ENCODE measurements at regions not wholly inside any gene's neighbourhood (a gene's known extent, or its start where the extent isn't known, plus 50 kb on each side); places are given as distances from the start of the nearest gene placed in this dataset.

GRCh38 chr1:88052167-88052566 is 631.9 kb upstream of the PKN2 start:
- DNase-seq (ENCODE audit: low read depth in 1 of 2, low spot score in 1 of 2), result no peak
- no peak for TF ChIP-seq POLR2AphosphoS5 (IDR thresholded peaks at IDR 0.05; ENCODE audit: low read depth)
- no peak overlapping the region for H3K4me3 ChIP-seq (replicated peaks; ENCODE audit: insufficient read depth, low read length)
- H3K27me3 ChIP-seq (ENCODE audit: insufficient read depth, poor library complexity, severe bottlenecking), result peaks cover 3% of the 10 kb centered on the region
- H3K27ac ChIP-seq (replicated peaks), result no peak overlapping the region

DNA sequence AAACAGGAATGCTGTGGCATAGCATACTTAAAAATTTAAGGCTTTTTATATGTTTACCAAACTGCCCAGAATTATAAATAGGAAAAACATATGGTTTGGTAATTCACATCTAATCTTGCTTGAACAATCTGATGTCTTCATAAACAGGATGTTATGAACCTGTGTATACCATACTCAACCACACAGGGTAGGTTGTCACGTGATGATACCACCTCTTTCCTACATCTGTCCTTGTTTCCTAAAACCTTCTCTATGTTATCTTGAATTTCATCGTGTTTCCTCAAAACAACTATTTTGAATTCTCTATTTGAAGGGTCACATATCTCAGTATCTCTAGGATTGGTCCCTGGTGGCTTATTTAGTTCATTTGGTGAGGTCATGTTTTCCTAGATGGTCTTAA is 631.0 kb upstream of the PKN2 start:
- DNase-seq (ENCODE audit: low read depth in 1 of 2, low spot score in 1 of 2), result no peak
- TF ChIP-seq, protein P1, sequence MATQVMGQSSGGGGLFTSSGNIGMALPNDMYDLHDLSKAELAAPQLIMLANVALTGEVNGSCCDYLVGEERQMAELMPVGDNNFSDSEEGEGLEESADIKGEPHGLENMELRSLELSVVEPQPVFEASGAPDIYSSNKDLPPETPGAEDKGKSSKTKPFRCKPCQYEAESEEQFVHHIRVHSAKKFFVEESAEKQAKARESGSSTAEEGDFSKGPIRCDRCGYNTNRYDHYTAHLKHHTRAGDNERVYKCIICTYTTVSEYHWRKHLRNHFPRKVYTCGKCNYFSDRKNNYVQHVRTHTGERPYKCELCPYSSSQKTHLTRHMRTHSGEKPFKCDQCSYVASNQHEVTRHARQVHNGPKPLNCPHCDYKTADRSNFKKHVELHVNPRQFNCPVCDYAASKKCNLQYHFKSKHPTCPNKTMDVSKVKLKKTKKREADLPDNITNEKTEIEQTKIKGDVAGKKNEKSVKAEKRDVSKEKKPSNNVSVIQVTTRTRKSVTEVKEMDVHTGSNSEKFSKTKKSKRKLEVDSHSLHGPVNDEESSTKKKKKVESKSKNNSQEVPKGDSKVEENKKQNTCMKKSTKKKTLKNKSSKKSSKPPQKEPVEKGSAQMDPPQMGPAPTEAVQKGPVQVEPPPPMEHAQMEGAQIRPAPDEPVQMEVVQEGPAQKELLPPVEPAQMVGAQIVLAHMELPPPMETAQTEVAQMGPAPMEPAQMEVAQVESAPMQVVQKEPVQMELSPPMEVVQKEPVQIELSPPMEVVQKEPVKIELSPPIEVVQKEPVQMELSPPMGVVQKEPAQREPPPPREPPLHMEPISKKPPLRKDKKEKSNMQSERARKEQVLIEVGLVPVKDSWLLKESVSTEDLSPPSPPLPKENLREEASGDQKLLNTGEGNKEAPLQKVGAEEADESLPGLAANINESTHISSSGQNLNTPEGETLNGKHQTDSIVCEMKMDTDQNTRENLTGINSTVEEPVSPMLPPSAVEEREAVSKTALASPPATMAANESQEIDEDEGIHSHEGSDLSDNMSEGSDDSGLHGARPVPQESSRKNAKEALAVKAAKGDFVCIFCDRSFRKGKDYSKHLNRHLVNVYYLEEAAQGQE (IDR thresholded peaks at IDR 0.05; ENCODE audit: insufficient replicate concordance, low read depth), result no peak
- no peak for TF ChIP-seq POLR2AphosphoS5 (IDR thresholded peaks at IDR 0.05; ENCODE audit: low read depth)
- TF ChIP-seq SPI1 (IDR thresholded peaks at IDR 0.05; ENCODE audit: borderline replicate concordance, low read depth), result no peak
- TF ChIP-seq GABPA (IDR thresholded peaks at IDR 0.05; ENCODE audit: low read depth), result no peak
- no peak for TF ChIP-seq CTCF (IDR thresholded peaks at IDR 0.05; ENCODE audit: insufficient read depth, low read length)
- H3K27ac ChIP-seq (replicated peaks), result no peak overlapping the region
- H3K27me3 ChIP-seq (ENCODE audit: insufficient read depth, poor library complexity, severe bottlenecking), result peaks cover 6% of the 10 kb centered on the region
- no peak overlapping the region for H3K4me3 ChIP-seq (replicated peaks; ENCODE audit: insufficient read depth, low read length)

DNA sequence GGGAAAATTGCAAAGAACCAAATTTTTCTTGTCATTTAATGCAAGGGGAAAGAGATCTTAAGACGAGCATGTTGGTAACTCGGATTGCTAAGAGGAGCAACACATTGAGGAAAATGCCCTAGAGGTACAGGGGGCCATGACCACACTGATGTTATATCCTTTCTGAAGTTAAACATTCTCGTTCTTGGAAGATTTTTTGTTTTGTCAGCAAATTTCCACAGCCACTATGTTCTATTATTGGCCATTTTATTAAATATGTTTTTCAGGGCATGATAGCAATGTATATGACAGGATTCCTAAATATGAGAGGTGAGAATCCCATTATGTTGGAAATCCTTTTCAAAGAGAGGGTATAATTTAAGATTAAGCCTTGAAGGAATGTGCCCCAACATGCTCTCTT is 627.2 kb upstream of the PKN2 start:
- no peak for TF ChIP-seq POLR2AphosphoS5 (IDR thresholded peaks at IDR 0.05; ENCODE audit: low read depth)

DNA sequence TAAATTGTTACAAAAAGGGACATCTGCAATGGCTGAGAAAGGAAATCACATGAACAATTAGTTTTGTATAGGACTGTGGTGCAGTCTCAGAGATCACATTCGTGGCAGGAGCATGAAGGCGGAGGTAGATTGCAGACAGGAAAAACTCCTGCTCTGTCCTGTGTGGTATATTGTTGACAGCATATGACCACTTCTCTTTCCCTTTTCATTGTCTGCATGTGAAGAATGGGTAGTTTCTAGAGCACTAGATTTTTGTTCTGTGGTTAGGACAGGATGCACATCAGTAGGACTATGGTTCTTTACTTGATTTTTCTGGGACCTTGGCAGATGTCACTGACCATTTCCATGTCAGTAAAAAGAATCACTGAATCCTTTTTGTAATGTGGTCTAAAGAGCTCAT is 625.9 kb upstream of the PKN2 start:
- H3K27me3 ChIP-seq (ENCODE audit: insufficient read depth, poor library complexity, severe bottlenecking), result peaks cover 2% of the 10 kb centered on the region
- TF ChIP-seq GABPA (IDR thresholded peaks at IDR 0.05; ENCODE audit: low read depth) (no peak), SPI1 (IDR thresholded peaks at IDR 0.05; ENCODE audit: borderline replicate concordance, low read depth) (no peak)
- no peak overlapping the region for H3K27ac ChIP-seq (replicated peaks)
- no peak for DNase-seq (ENCODE audit: low read depth in 1 of 2, low spot score in 1 of 2)
- no peak overlapping the region for H3K4me3 ChIP-seq (replicated peaks; ENCODE audit: insufficient read depth, low read length)

More for the DNA sequence above, 627.2 kb upstream of the PKN2 start:
- DNase-seq (ENCODE audit: low read depth in 1 of 2, low spot score in 1 of 2), result no peak
- Histone ChIP-seq H3K4me3 (replicated peaks; ENCODE audit: insufficient read depth, low read length) (no peak overlapping the region), H3K27me3 (ENCODE audit: insufficient read depth, poor library complexity, severe bottlenecking) (peaks cover 2% of the 10 kb centered on the region), H3K27ac (replicated peaks) (no peak overlapping the region)

DNA sequence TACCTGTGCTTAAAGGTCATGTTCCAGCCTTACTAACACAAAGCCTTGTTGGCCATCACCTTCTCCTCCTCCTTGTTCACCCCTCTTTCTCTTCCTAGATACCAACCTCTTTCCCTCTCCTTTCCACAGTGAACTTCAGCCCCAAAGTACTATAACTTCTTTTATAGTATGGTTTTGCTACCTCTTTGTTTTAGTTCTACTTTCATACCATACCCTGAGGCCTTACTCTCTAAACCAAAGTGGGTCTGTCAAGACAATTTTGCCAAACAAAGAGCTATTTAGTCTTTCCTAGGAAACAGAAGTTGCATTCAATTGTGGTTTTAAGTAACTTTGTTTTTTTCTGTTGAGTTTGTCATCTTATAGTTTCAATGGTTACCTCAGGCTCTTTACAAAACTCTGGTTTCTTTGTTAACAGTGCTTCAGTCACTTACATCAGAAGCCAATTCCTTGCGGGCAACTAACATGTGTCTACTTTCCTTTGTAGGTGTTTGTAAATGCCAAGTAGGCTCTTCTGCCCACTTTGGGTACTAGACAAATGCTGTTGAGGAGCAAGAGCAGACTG is 623.9 kb upstream of the PKN2 start:
- no peak overlapping the region for H3K27ac ChIP-seq (replicated peaks)
- DNase-seq (ENCODE audit: low read depth in 1 of 2, low spot score in 1 of 2), result no peak
- peaks cover 2% of the 10 kb centered on the region for H3K27me3 ChIP-seq (ENCODE audit: insufficient read depth, poor library complexity, severe bottlenecking)
- H3K4me3 ChIP-seq (replicated peaks; ENCODE audit: insufficient read depth, low read length), result no peak overlapping the region
- TF ChIP-seq CTCF (IDR thresholded peaks at IDR 0.05; ENCODE audit: insufficient read depth, low read length), result no peak
- TF ChIP-seq GABPA (IDR thresholded peaks at IDR 0.05; ENCODE audit: low read depth), result no peak
- no peak for TF ChIP-seq SPI1 (IDR thresholded peaks at IDR 0.05; ENCODE audit: borderline replicate concordance, low read depth)
- TF ChIP-seq POLR2AphosphoS5 (IDR thresholded peaks at IDR 0.05; ENCODE audit: low read depth), result no peak
- TF ChIP-seq, protein P1 (IDR thresholded peaks at IDR 0.05; ENCODE audit: insufficient replicate concordance, low read depth), result no peak

Measured in HL-60 (cell line).